SK-N-SH (cell line): ENCODE measurements at regions not wholly inside any gene's neighbourhood (a gene's known extent, or its start where the extent isn't known, plus 50 kb on each side); places are given as distances from the start of the nearest gene placed in this dataset.
A peak's percentile ranks its signal among the peaks of the same experiment; 100 is the strongest.

Experiments used
- CTCF ChIA-PET: fragments of 300-600, 350-600 bp; formaldehyde crosslinking; extraction: SDS; loops from one replicate; lab custom pipeline; 2021; lab: Yijun Ruan, JAX
- POLR2A ChIA-PET: fragments of 350-600 bp; sonication (Branson Sonifier 250); formaldehyde crosslinking; extraction: SDS; loops from one replicate; lab custom pipeline; 2020; ENCODE audit warnings: antibody characterized with exemption, inconsistent platforms; lab: Yijun Ruan, JAX
- DNase-seq: peaks from one replicate; pipeline ENCODE4 v3.0.0; 2012
- H2AFZ ChIP-seq: fragments of 200-600 bp; sonication (generic); 2 replicates; pipeline ENCODE4 v1.8.1; 2016; ENCODE audit warnings: antibody characterized with exemption, mild to moderate bottlenecking, low read depth
- H3F3A ChIP-seq: fragments of 200-600 bp; sonication (generic); replicated peaks from 2 replicates; pipeline ENCODE3; 2016; ENCODE audit warnings: antibody characterized with exemption, mild to moderate bottlenecking; ENCODE audit not compliant: insufficient read depth
- H3K27ac ChIP-seq, 2 experiments: fragments of 200-500 bp in 1 of 2; fragments of 200-600 bp in 1 of 2; sonication (Bioruptor generic) in 1 of 2; sonication (generic), shearing (Covaris generic) in 1 of 2; 2 replicates each; pipeline versions ENCODE4 v1.5.1 to v1.6.1; 2014 to 2016; ENCODE audit warnings: low read depth in 2 of 2, inconsistent platforms in 1 of 2, low read length in 1 of 2, mild to moderate bottlenecking in 1 of 2, mixed read lengths in 1 of 2
- H3K27me3 ChIP-seq: fragments of 200-600 bp; sonication (generic), shearing (Covaris generic); 2 replicates; pipeline ENCODE4 v1.6.1; 2016; ENCODE audit warnings: mixed run types; ENCODE audit not compliant: insufficient read depth
- H3K36me3 ChIP-seq, 2 experiments: fragments of 200-500 bp in 1 of 2; fragments of 200-600 bp in 1 of 2; sonication (Bioruptor generic) in 1 of 2; sonication (generic) in 1 of 2; replicated peaks in 1 of 2; 2 replicates each; pipeline versions ENCODE3 to v1.5.1; 2014 to 2016; ENCODE audit warnings: low read length in 1 of 2, mild to moderate bottlenecking in 1 of 2; ENCODE audit not compliant: insufficient read depth in 2 of 2, control insufficient read depth in 1 of 2
- H3K4me1 ChIP-seq, 2 experiments: fragments of 200-500 bp in 1 of 2; fragments of 200-600 bp in 1 of 2; sonication (Bioruptor generic) in 1 of 2; sonication (generic), shearing (Covaris generic) in 1 of 2; 2 replicates each; pipeline versions ENCODE4 v1.5.1 to v1.6.1; 2014 to 2016; ENCODE audit warnings: low read depth in 1 of 2, low read length in 1 of 2, mixed run types in 1 of 2; ENCODE audit not compliant: insufficient read depth in 2 of 2, control insufficient read depth in 1 of 2
- H3K4me2 ChIP-seq: fragments of 200-600 bp; sonication (generic), shearing (Covaris generic); 2 replicates; pipeline ENCODE4 v1.6.1; 2017; ENCODE audit warnings: mixed run types
- H3K4me3 ChIP-seq, 2 experiments: fragments of 200-500 bp in 1 of 2; fragments of 200-600 bp in 1 of 2; sonication (Bioruptor generic) in 1 of 2; sonication (generic), shearing (Covaris generic) in 1 of 2; 2 replicates each; pipeline versions ENCODE4 v1.5.1 to v1.8.1; 2014 to 2016; ENCODE audit warnings: low read depth in 2 of 2, inconsistent platforms in 1 of 2, low read length in 1 of 2, mild to moderate bottlenecking in 1 of 2, mixed read lengths in 1 of 2, moderate library complexity in 1 of 2
- H3K79me2 ChIP-seq: fragments of 200-600 bp; sonication (generic); 2 replicates; pipeline ENCODE4 v1.8.1; 2017; ENCODE audit warnings: mild to moderate bottlenecking; ENCODE audit not compliant: insufficient read depth
- H3K9ac ChIP-seq: fragments of 200-600 bp; sonication (generic); 2 replicates; pipeline ENCODE4 v1.6.1; 2017; ENCODE audit warnings: mixed run types
- H3K9me2 ChIP-seq: fragments of 200-600 bp; sonication (generic); 2 replicates; pipeline ENCODE4 v1.6.1; 2017; ENCODE audit warnings: mixed run types
- H3K9me3 ChIP-seq: fragments of 200-600 bp; sonication (generic); 2 replicates; pipeline ENCODE4 v1.6.1; 2017; ENCODE audit warnings: mixed run types, mild to moderate bottlenecking, moderate library complexity
- H4K20me1 ChIP-seq: fragments of 200-600 bp; sonication (generic); 2 replicates; pipeline ENCODE4 v1.6.1; 2017; ENCODE audit warnings: mild to moderate bottlenecking, mixed run types; ENCODE audit not compliant: insufficient read depth
- CHD2 ChIP-seq: fragments of 150-350 bp; IDR thresholded peaks from 2 replicates; pipeline ENCODE4 v1.6.1; 2018; ENCODE audit warnings: low read length; ENCODE audit not compliant: partially characterized antibody
- EP300 ChIP-seq, 2 experiments: IDR thresholded peaks; 2 replicates each; pipeline versions ENCODE4 v1.4.0 to v1.6.1; 2012; ENCODE audit warnings: borderline replicate concordance in 1 of 2, low read depth in 1 of 2, low read length in 1 of 2
- FOSL2 ChIP-seq: IDR thresholded peaks from 2 replicates; pipeline ENCODE4 v1.4.0; 2012; ENCODE audit warnings: low read depth, mild to moderate bottlenecking, moderate library complexity, borderline replicate concordance
- GATA2 ChIP-seq: sonication (generic); formaldehyde crosslinking; IDR thresholded peaks from 2 replicates; pipeline ENCODE4 v1.5.0; 2020; ENCODE audit warnings: mild to moderate bottlenecking, missing genetic modification reagents
- JUND ChIP-seq: IDR thresholded peaks from 2 replicates; pipeline ENCODE4 v1.4.0; 2012
- MXI1 ChIP-seq: IDR thresholded peaks from 2 replicates; pipeline ENCODE4 v1.6.1; 2012; ENCODE audit warnings: mild to moderate bottlenecking, low read depth, low read length, improper control_type of control experiment
- RFX5 ChIP-seq: IDR thresholded peaks from 2 replicates; pipeline ENCODE4 v1.6.1; 2012; ENCODE audit warnings: mild to moderate bottlenecking, improper control_type of control experiment, low read length
- SIN3A ChIP-seq: IDR thresholded peaks from 2 replicates; pipeline ENCODE4 v1.6.1; 2012; ENCODE audit warnings: low read depth, mild to moderate bottlenecking, low read length, moderate library complexity, borderline replicate concordance
- TCF12 ChIP-seq: IDR thresholded peaks from 2 replicates; pipeline ENCODE4 v1.4.0; 2012
- WGBS: methylation state at CpG from one replicate; pipeline ENCODE4 v1.1.6; 2017; ENCODE audit warnings: low lambda C conversion rate; 5-methylcytosine and 5-hydroxymethylcytosine counted together
- TF ChIP-seq, protein P1 (sequence below): fragments of 150-350 bp; IDR thresholded peaks from 2 replicates; pipeline ENCODE4 v1.6.1; 2017; ENCODE audit warnings: antibody characterized with exemption, low read length, low read depth, borderline replicate concordance
- TF ChIP-seq, protein P2 (sequence below): IDR thresholded peaks from 2 replicates; pipeline ENCODE4 v1.6.1; 2012; ENCODE audit warnings: mild to moderate bottlenecking, low read depth, low read length, moderate library complexity
- TF ChIP-seq, protein P3 (sequence below): IDR thresholded peaks from 2 replicates; pipeline ENCODE4 v1.4.0; 2012; ENCODE audit warnings: low read depth, borderline replicate concordance
- TF ChIP-seq, protein P4 (sequence below): IDR thresholded peaks from 2 replicates; pipeline ENCODE4 v1.4.0; 2012; ENCODE audit warnings: low read depth

DNA sequence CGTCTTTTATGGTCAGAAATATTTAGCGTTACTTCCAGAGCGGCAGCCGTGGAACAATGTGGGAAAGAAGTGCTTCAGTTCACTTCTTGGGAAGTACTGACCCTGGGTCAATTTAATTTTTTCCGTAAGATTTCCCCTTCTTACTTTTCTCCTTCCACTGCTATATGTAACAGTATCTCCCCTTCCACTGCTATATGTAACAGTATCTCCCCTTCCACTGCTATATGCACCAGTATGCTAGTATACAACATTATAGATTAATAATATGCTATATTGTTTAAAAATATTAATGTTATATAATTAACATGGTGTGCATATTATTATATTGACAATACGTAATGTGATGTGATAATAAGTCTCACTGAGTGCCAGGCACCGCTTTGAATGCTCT lies 69.7 kb upstream of the ERG start:
- Histone ChIP-seq H3K4me1 (no peaks in the 10 kb centered on the region; a peak in 1 of 4 replicates), H3K36me3 (no peaks in the 10 kb centered on the region), H3K9ac (no peak overlapping the region), H2AFZ (peak overlapping the region; percentile 66; the same call in 1 of the 2 replicates), H4K20me1 (no peaks in the 10 kb centered on the region), H3K9me2 (no peaks in the 10 kb centered on the region), H3K27ac (no peak overlapping the region)
- POLR2A ChIA-PET = no interaction called here
- CTCF ChIA-PET = interaction anchor here (1.4 kb wide), 1 partner anchor 11 kb away, joined by 3 read pairs; no protein-coding TSS in a partner anchor
- TF ChIP-seq TCF12 = no peak
- TF ChIP-seq, all 33 proteins: peak for 0
- Histone ChIP-seq H3K79me2 (no peaks in the 10 kb centered on the region), H3K9me3 (no peaks in the 10 kb centered on the region), H3F3A (no peaks in the 10 kb centered on the region), H3K27me3 (peaks cover 7% of the 10 kb centered on the region; the same call in 1 of the 2 replicates), H3K4me2 (peak overlapping the region; percentile 77), H3K4me3 (peak overlapping the region; percentile 21 to 51; a peak in 3 of 4 replicates)
- DNase-seq = no peak
- 45% methylated on average over 7 of the region's 7 CpGs for WGBS

DNA sequence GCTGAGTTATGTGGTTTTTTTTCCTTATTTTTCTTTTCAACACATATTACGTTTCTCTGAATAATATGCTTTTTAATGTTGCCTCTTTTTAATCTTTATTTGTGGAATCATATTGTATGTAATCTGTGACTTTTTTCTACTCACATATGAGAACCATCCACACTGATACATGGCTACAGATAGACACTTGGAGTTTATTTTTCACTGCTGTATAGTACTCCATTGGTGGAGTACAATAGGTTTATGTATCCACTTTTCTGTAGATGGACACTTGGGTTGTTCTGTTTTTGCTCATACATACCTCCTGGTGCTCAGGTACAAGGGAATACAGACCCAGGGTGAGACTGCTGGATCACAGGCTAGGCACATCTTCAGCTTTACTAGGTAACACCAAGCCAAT lies 71.5 kb upstream of the ERG start:
- CTCF ChIA-PET = interaction anchor here (1.6 kb wide), 1 partner anchor 13 kb away, joined by 4 read pairs; no protein-coding TSS in a partner anchor
- Histone ChIP-seq H4K20me1 (no peaks in the 10 kb centered on the region), H3K9ac (no peak overlapping the region), H3K9me3 (no peaks in the 10 kb centered on the region), H3K9me2 (no peaks in the 10 kb centered on the region), H2AFZ (no peak overlapping the region), H3K36me3 (no peaks in the 10 kb centered on the region), H3F3A (no peaks in the 10 kb centered on the region), H3K27me3 (peaks cover 8% of the 10 kb centered on the region; the same call in 1 of the 2 replicates), H3K4me1 (no peaks in the 10 kb centered on the region; a peak in 1 of 4 replicates), H3K79me2 (no peaks in the 10 kb centered on the region), H3K27ac (no peak overlapping the region), H3K4me3 (no peak overlapping the region), H3K4me2 (no peak overlapping the region)
- TF ChIP-seq SIN3A (no peak), FOSL2 (no peak), MXI1 (no peak)
- TF ChIP-seq, protein P1, sequence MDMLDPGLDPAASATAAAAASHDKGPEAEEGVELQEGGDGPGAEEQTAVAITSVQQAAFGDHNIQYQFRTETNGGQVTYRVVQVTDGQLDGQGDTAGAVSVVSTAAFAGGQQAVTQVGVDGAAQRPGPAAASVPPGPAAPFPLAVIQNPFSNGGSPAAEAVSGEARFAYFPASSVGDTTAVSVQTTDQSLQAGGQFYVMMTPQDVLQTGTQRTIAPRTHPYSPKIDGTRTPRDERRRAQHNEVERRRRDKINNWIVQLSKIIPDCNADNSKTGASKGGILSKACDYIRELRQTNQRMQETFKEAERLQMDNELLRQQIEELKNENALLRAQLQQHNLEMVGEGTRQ = no peak
- WGBS = 71% methylated on average over 1 of the region's 1 CpG
- POLR2A ChIA-PET = no interaction called here
- DNase-seq = no peak

DNA sequence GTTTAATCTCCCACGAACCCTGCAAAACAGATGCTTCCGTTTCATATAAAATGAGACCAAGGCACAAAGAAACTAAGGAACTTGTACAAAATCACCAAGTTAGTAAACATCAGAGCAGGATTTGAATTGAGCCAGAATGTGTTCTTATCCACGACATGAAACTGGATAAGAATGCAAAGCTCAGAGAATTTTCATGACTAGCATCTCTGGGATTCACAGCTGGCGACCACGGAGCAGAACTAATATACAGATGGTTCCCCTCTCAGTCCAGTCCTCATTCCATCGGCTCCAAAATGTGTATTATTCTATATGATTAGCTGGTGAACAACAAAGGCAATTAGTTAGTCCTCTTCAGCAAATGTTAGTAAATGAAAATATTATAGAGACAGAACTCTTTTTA lies 72.3 kb upstream of the ERG start:
- no peaks in the 10 kb centered on the region for H3K36me3 ChIP-seq
- H3K27ac ChIP-seq = no peak overlapping the region
- H3K4me1 ChIP-seq = no peaks in the 10 kb centered on the region; a peak in 1 of 4 replicates
- no peaks in the 10 kb centered on the region for H4K20me1 ChIP-seq
- H3K9me3 ChIP-seq = no peaks in the 10 kb centered on the region
- WGBS = 63% methylated on average over 6 of the region's 6 CpGs
- POLR2A ChIA-PET = no interaction called here
- H3F3A ChIP-seq = no peaks in the 10 kb centered on the region
- H3K4me2 ChIP-seq = no peak overlapping the region
- H3K4me3 ChIP-seq = no peak overlapping the region
- H2AFZ ChIP-seq = no peak overlapping the region
- H3K9ac ChIP-seq = no peak overlapping the region
- no peak for DNase-seq
- TF ChIP-seq, protein P2, sequence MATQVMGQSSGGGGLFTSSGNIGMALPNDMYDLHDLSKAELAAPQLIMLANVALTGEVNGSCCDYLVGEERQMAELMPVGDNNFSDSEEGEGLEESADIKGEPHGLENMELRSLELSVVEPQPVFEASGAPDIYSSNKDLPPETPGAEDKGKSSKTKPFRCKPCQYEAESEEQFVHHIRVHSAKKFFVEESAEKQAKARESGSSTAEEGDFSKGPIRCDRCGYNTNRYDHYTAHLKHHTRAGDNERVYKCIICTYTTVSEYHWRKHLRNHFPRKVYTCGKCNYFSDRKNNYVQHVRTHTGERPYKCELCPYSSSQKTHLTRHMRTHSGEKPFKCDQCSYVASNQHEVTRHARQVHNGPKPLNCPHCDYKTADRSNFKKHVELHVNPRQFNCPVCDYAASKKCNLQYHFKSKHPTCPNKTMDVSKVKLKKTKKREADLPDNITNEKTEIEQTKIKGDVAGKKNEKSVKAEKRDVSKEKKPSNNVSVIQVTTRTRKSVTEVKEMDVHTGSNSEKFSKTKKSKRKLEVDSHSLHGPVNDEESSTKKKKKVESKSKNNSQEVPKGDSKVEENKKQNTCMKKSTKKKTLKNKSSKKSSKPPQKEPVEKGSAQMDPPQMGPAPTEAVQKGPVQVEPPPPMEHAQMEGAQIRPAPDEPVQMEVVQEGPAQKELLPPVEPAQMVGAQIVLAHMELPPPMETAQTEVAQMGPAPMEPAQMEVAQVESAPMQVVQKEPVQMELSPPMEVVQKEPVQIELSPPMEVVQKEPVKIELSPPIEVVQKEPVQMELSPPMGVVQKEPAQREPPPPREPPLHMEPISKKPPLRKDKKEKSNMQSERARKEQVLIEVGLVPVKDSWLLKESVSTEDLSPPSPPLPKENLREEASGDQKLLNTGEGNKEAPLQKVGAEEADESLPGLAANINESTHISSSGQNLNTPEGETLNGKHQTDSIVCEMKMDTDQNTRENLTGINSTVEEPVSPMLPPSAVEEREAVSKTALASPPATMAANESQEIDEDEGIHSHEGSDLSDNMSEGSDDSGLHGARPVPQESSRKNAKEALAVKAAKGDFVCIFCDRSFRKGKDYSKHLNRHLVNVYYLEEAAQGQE = no peak
- TF ChIP-seq, protein P3, sequence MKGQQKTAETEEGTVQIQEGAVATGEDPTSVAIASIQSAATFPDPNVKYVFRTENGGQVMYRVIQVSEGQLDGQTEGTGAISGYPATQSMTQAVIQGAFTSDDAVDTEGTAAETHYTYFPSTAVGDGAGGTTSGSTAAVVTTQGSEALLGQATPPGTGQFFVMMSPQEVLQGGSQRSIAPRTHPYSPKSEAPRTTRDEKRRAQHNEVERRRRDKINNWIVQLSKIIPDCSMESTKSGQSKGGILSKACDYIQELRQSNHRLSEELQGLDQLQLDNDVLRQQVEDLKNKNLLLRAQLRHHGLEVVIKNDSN = no peak
- TF ChIP-seq RFX5 (no peak), GATA2 (CRISPR knock-in tag) (no peak), CHD2 (no peak), EP300 (IDR thresholded peaks at IDR 0.05; ENCODE audit: borderline replicate concordance in 1 of 2, low read depth in 1 of 2, low read length in 1 of 2) (no peak), JUND (no peak)
- TF ChIP-seq, protein P1 = no peak
- TF ChIP-seq, protein P4, sequence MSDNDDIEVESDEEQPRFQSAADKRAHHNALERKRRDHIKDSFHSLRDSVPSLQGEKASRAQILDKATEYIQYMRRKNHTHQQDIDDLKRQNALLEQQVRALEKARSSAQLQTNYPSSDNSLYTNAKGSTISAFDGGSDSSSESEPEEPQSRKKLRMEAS = no peak
- H3K9me2 ChIP-seq = no peaks in the 10 kb centered on the region
- CTCF ChIA-PET = interaction anchor here (1.6 kb wide), 1 partner anchor 13 kb away, joined by 4 read pairs; no protein-coding TSS in a partner anchor
- H3K27me3 ChIP-seq = peaks cover 13% of the 10 kb centered on the region; the same call in 1 of the 2 replicates
- no peaks in the 10 kb centered on the region for H3K79me2 ChIP-seq
